ENCODE measurements at regions not wholly inside any gene's neighbourhood (a gene's known extent, or its start where the extent isn't known, plus 50 kb on each side); places are given as distances from the start of the nearest gene placed in this dataset.

DNA sequence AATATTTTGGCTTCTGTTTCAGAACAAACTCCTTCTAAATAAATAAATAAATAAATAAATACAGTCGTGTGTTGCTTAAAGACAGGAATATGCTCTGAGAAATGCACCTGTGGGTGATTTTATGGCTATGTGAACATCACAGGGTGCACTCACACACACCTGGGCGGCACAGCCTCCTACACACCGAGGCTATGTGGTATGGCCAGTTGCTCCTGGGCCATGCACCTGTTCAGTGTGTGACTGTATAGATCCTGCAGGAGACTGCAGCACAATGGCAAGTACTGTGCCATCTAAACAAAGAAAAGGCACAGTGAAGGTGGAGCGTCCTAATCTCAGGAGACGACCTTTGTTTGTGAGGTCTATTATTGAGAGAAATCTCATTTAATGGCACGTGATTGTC, 1281.1 kb downstream of the TBC1D22A start:
- no peak overlapping the region for H3K4me3 ChIP-seq (ENCODE audit: low read depth, low read length)
- TF ChIP-seq, protein P1, sequence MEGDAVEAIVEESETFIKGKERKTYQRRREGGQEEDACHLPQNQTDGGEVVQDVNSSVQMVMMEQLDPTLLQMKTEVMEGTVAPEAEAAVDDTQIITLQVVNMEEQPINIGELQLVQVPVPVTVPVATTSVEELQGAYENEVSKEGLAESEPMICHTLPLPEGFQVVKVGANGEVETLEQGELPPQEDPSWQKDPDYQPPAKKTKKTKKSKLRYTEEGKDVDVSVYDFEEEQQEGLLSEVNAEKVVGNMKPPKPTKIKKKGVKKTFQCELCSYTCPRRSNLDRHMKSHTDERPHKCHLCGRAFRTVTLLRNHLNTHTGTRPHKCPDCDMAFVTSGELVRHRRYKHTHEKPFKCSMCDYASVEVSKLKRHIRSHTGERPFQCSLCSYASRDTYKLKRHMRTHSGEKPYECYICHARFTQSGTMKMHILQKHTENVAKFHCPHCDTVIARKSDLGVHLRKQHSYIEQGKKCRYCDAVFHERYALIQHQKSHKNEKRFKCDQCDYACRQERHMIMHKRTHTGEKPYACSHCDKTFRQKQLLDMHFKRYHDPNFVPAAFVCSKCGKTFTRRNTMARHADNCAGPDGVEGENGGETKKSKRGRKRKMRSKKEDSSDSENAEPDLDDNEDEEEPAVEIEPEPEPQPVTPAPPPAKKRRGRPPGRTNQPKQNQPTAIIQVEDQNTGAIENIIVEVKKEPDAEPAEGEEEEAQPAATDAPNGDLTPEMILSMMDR (IDR thresholded peaks at IDR 0.05; ENCODE audit: borderline replicate concordance, insufficient read depth, low read depth, low read length): no peak

DNA sequence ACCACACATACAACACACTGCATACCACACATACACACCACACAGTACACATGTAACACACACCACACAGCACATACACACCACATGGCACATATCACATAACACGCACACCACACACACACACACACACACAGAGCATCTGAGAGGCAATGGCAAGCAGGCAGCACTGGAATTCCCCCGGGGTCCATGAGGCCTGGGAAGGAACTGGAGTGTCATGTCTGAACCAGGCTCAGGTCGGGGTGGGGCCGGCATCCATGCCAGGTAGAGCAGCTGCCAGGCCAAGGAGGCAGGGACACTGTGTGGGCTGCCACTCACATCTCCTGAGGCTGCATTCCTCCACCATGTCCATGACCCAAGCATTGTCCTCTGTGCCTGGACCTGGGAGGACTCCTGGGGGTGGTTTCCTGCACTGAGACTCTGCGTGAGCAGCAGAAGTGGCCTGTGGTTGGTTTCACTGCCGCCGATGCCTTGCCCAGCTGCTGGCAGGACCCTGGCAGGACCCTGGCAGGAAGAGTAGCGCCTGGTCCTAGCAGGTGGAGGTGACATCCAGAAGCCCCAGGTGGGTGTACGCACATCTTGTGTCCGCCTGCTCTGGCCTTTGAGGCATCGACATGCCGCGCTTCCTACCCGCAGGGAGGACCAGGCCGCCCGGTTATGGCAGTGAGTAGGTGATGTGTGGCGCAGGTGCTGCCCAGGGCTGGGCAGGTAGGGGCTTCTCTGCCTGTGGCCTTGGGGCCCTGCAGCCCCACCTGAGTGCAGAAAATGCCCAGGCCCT, 1280.4 kb downstream of the TBC1D22A start:
- H3K4me3 ChIP-seq (ENCODE audit: low read depth, low read length): no peak overlapping the region
- TF ChIP-seq, protein P1 (IDR thresholded peaks at IDR 0.05; ENCODE audit: borderline replicate concordance, insufficient read depth, low read depth, low read length): no peak

DNA sequence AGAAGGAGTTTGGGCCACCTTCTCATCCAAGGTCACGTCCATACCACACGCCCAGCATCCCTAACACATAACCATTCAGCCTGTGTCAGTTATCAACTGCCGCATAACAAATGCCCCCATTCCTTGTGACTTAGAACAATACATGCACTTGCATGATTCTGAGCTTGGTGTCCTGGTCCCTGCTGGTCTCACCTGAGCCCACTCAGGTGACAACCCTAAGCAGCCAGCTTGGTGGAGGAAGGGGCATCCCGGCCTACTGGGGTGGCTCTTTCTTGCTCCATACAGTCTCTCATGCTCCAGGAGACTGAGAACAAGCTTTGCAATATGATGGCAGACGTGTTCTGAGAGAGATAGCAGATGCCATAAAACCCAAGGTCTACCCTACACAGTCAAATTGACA, 1276.9 kb downstream of the TBC1D22A start:
- TF ChIP-seq, protein P1 (IDR thresholded peaks at IDR 0.05; ENCODE audit: borderline replicate concordance, insufficient read depth, low read depth, low read length): no peak

DNA sequence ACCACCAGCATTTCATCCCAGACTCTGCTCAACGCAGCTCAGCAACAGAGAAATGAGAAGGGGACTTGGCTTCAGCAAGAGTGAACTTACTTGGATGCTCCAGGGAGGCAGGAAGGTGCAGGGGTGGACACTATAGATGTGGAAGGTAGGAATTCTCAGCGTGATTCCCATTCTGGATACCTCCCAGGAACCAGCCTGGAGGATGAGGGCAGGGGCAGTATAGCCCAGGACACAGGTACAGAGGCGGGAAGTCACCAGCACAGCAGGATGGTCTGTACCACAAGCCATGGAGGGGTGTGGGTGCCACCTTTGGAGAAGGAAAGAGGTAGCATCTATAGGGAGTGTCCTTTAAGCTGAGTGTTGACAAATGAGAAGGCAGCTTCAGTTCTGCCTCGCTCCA, 1275.2 kb downstream of the TBC1D22A start:
- no peak overlapping the region for H3K4me3 ChIP-seq (ENCODE audit: low read depth, low read length)
- TF ChIP-seq, protein P1 (IDR thresholded peaks at IDR 0.05; ENCODE audit: borderline replicate concordance, insufficient read depth, low read depth, low read length): no peak

More for the DNA sequence above, 1276.9 kb downstream of the TBC1D22A start:
- H3K4me3 ChIP-seq (ENCODE audit: low read depth, low read length): no peak overlapping the region

DNA sequence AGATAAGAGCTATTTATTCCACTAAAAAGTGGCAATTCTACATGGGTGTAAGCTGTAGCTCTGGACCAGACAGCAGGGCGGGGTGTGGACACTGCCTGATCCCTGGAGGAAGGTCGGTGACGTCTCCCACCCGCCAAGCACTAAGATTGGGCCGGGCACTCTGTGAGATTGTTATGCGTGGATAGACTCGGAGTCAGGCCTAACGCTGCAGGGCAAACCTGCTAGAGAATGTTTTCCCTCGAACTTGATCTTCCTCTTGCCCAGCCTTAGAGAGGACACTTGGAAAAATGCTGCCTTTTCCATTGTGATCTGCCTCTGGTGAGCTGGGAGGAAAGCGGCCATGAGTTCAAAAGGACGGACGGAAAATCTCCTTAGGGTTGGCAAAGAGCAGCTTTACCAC, 1273.4 kb downstream of the TBC1D22A start:
- no peak overlapping the region for H3K4me3 ChIP-seq (ENCODE audit: low read depth, low read length)
- TF ChIP-seq, protein P1 (IDR thresholded peaks at IDR 0.05; ENCODE audit: borderline replicate concordance, insufficient read depth, low read depth, low read length): no peak

DNA sequence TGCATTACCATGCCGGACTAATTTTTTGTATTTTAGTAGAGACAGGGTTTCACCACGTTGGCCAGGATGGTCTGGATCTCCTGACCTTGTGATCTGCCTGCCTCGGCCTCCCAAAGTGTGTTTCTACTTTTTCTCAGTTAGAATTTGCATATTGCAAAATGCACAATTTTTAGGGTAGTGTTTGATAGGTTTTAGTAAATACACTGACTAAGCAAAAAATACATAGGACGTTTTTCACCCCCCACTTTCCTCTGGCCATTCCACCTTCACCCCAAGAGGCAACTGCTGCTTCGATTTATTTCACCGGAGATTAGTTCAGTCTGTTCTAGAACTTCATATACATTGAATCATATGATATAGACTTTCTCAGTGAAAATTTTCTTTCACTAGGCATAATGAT, 1269.1 kb downstream of the TBC1D22A start:
- H3K4me3 ChIP-seq (ENCODE audit: low read depth, low read length): no peak overlapping the region
- TF ChIP-seq, protein P1 (IDR thresholded peaks at IDR 0.05; ENCODE audit: borderline replicate concordance, insufficient read depth, low read depth, low read length): no peak

DNA sequence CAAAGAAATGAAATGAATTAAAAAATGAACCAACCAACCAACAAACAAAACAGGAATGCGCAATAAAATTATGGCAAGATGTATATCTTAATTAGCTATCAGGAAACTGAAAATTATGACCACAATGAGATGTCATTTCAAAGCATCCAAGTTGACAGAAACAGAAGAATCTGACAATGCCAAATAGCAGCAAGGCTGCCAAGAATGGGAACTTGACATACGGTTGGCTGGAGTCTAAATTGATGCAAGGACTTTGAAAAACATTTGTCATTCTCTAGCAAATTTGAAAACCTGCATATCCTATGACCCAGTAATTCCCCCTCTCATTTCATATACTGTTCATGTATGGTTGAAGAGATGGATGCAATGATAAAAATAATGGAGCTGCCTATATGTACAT, 1262.6 kb downstream of the TBC1D22A start:
- TF ChIP-seq, protein P1 (IDR thresholded peaks at IDR 0.05; ENCODE audit: borderline replicate concordance, insufficient read depth, low read depth, low read length): no peak

More for the DNA sequence above, 1262.6 kb downstream of the TBC1D22A start:
- no peak overlapping the region for H3K4me3 ChIP-seq (ENCODE audit: low read depth, low read length)
